SK-N-SH treated with all-trans-retinoic acid at 6 μM for 48 hours (cell line): ENCODE measurements at regions not wholly inside any gene's neighbourhood (a gene's known extent, or its start where the extent isn't known, plus 50 kb on each side); places are given as distances from the start of the nearest gene placed in this dataset.

Experiments used
- ATAC-seq: fragments of 200-7000 bp; cut with Tn5 transposase; 3 replicates; pipeline ENCODE4 v1.9.1; 2020; ENCODE audit warnings: mild to moderate bottlenecking, moderate library complexity
- ARNTL ChIP-seq: fragments of 450-650 bp; formaldehyde crosslinking; IDR thresholded peaks from 2 replicates; pipeline ENCODE4 v1.5.0; 2020; ENCODE audit warnings: low read depth, mild to moderate bottlenecking, moderate library complexity, borderline replicate concordance
- BACH2 ChIP-seq: fragments of 250-450 bp; sonication (Bioruptor Pico); IDR thresholded peaks from 2 replicates; pipeline ENCODE4 v1.9.0; 2021; ENCODE audit warnings: mild to moderate bottlenecking, borderline replicate concordance
- ESRRG ChIP-seq: fragments of 250-450 bp; sonication (Bioruptor Pico); IDR thresholded peaks from 2 replicates; pipeline ENCODE4 v1.6.1; 2021; ENCODE audit warnings: mild to moderate bottlenecking
- GLIS3 ChIP-seq: fragments of 250-450 bp; sonication (Bioruptor Pico); IDR thresholded peaks from 2 replicates; pipeline ENCODE4 v1.5.0; 2020; ENCODE audit warnings: mild to moderate bottlenecking, moderate library complexity
- ISL1 ChIP-seq: fragments of 250-450 bp; sonication (Bioruptor Pico); IDR thresholded peaks from 2 replicates; pipeline ENCODE4 v2.1.2; 2022; ENCODE audit warnings: mild to moderate bottlenecking, moderate library complexity
- OSR1 ChIP-seq: fragments of 250-450 bp; sonication (Bioruptor Pico); IDR thresholded peaks from 2 replicates; pipeline ENCODE4 v1.8.0; 2022; ENCODE audit warnings: moderate library complexity, mild to moderate bottlenecking, inconsistent platforms
- PPARA ChIP-seq: fragments of 250-450 bp; sonication (Bioruptor Pico); IDR thresholded peaks from 2 replicates; pipeline ENCODE4 v1.5.0; 2020; ENCODE audit warnings: mild to moderate bottlenecking, borderline replicate concordance
- SNAI2 ChIP-seq: fragments of 250-450 bp; sonication (Bioruptor Pico); IDR thresholded peaks from 2 replicates; pipeline ENCODE4 v1.5.0; 2020; ENCODE audit warnings: mild to moderate bottlenecking, moderate library complexity
- TOX ChIP-seq: fragments of 250-450 bp; sonication (Bioruptor Pico); IDR thresholded peaks from 2 replicates; pipeline ENCODE4 v1.8.0; 2021; ENCODE audit warnings: mild to moderate bottlenecking, moderate library complexity, borderline replicate concordance
- ZFP3 ChIP-seq: fragments of 250-450 bp; sonication (Bioruptor Pico); IDR thresholded peaks from 2 replicates; pipeline ENCODE4 v1.5.0; 2020; ENCODE audit warnings: mild to moderate bottlenecking, moderate library complexity
- ZFP30 ChIP-seq: fragments of 450-650 bp; formaldehyde crosslinking; IDR thresholded peaks from 2 replicates; pipeline ENCODE4 v1.5.0; 2022; ENCODE audit warnings: mild to moderate bottlenecking, moderate library complexity
- ZNF565 ChIP-seq: fragments of 450-650 bp; formaldehyde crosslinking; conservative IDR thresholded peaks from 2 replicates; pipeline ENCODE4 v1.5.0; 2020; ENCODE audit warnings: low read depth, mild to moderate bottlenecking, moderate library complexity
- ZNF70 ChIP-seq: fragments of 450-650 bp; formaldehyde crosslinking; IDR thresholded peaks from 2 replicates; pipeline ENCODE4 v1.5.0; 2020; ENCODE audit warnings: mild to moderate bottlenecking, moderate library complexity
- ZNF8 ChIP-seq: fragments of 450-650 bp; formaldehyde crosslinking; IDR thresholded peaks from 2 replicates; pipeline ENCODE4 v1.5.0; 2020; ENCODE audit warnings: mild to moderate bottlenecking, moderate library complexity
- TF ChIP-seq, protein P1 (sequence below): fragments of 250-450 bp; sonication (Bioruptor Pico); IDR thresholded peaks from 2 replicates; pipeline ENCODE4 v1.5.1; 2020; ENCODE audit warnings: low read depth, mild to moderate bottlenecking, moderate library complexity
- TF ChIP-seq, protein P2 (sequence below): fragments of 250-450 bp; sonication (Bioruptor Pico); IDR thresholded peaks from 2 replicates; pipeline ENCODE4 v1.5.1; 2021; ENCODE audit warnings: mild to moderate bottlenecking, moderate library complexity
- TF ChIP-seq, protein P3 (sequence below): fragments of 250-450 bp; sonication (Bioruptor Pico); IDR thresholded peaks from 2 replicates; pipeline ENCODE4 v1.5.0; 2020; ENCODE audit warnings: mild to moderate bottlenecking, moderate library complexity
- TF ChIP-seq, protein P4 (sequence below): fragments of 250-450 bp; sonication (Bioruptor Pico); IDR thresholded peaks from 2 replicates; pipeline ENCODE4 v1.8.0; 2021; ENCODE audit warnings: low read depth, mild to moderate bottlenecking, moderate library complexity, borderline replicate concordance
- TF ChIP-seq, protein P5 (sequence below): fragments of 250-450 bp; sonication (Bioruptor Pico); IDR thresholded peaks from 2 replicates; pipeline ENCODE4 v1.8.0; 2020; ENCODE audit warnings: mild to moderate bottlenecking, moderate library complexity, borderline replicate concordance

DNA sequence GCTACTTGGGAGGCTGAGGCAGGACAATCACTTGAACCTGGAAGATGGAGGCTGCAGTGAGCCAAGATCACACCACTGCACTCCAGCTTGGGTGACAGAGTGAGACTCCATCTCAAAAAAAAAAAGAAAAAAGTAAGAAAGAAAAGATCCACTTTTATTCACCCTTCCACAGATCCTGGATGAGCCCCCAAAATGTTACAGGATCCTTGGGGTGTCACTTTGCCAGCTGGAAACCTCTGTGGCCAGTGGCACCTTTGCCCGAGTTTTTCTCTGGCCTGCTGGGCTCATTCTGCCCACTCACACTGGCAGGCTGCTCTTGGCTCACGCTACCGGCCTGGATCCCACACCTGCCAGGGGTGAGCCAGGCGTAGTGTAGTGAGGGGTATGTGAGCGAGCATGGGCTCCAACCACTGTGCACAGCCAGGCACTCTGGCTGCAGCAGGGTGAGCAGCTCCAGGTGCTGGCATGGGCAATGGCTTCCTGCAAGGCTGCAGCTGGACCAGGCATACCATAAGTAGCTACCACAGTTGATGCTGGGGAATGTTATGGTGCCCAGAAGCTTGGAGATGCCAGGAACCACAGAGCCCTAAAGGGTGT lies 57.8 kb upstream of the C15orf39 start:
- no peak for ATAC-seq
- TF ChIP-seq ARNTL (CRISPR knock-in tag) (no peak), OSR1 (CRISPR knock-in tag) (no peak), ZNF70 (CRISPR knock-in tag) (no peak), ZFP3 (CRISPR knock-in tag) (no peak), ZNF8 (CRISPR knock-in tag) (no peak), ZNF565 (CRISPR knock-in tag) (no peak), SNAI2 (CRISPR knock-in tag) (no peak), GLIS3 (CRISPR knock-in tag) (no peak), BACH2 (CRISPR knock-in tag) (no peak), TOX (CRISPR knock-in tag) (no peak)
- TF ChIP-seq, protein P1, sequence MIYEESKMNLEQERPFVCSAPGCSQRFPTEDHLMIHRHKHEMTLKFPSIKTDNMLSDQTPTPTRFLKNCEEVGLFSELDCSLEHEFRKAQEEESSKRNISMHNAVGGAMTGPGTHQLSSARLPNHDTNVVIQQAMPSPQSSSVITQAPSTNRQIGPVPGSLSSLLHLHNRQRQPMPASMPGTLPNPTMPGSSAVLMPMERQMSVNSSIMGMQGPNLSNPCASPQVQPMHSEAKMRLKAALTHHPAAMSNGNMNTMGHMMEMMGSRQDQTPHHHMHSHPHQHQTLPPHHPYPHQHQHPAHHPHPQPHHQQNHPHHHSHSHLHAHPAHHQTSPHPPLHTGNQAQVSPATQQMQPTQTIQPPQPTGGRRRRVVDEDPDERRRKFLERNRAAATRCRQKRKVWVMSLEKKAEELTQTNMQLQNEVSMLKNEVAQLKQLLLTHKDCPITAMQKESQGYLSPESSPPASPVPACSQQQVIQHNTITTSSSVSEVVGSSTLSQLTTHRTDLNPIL (CRISPR knock-in tag), result no peak
- TF ChIP-seq, protein P2, sequence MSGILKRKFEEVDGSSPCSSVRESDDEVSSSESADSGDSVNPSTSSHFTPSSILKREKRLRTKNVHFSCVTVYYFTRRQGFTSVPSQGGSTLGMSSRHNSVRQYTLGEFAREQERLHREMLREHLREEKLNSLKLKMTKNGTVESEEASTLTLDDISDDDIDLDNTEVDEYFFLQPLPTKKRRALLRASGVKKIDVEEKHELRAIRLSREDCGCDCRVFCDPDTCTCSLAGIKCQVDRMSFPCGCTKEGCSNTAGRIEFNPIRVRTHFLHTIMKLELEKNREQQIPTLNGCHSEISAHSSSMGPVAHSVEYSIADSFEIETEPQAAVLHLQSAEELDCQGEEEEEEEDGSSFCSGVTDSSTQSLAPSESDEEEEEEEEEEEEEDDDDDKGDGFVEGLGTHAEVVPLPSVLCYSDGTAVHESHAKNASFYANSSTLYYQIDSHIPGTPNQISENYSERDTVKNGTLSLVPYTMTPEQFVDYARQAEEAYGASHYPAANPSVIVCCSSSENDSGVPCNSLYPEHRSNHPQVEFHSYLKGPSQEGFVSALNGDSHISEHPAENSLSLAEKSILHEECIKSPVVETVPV (CRISPR knock-in tag), result no peak
- TF ChIP-seq, protein P3, sequence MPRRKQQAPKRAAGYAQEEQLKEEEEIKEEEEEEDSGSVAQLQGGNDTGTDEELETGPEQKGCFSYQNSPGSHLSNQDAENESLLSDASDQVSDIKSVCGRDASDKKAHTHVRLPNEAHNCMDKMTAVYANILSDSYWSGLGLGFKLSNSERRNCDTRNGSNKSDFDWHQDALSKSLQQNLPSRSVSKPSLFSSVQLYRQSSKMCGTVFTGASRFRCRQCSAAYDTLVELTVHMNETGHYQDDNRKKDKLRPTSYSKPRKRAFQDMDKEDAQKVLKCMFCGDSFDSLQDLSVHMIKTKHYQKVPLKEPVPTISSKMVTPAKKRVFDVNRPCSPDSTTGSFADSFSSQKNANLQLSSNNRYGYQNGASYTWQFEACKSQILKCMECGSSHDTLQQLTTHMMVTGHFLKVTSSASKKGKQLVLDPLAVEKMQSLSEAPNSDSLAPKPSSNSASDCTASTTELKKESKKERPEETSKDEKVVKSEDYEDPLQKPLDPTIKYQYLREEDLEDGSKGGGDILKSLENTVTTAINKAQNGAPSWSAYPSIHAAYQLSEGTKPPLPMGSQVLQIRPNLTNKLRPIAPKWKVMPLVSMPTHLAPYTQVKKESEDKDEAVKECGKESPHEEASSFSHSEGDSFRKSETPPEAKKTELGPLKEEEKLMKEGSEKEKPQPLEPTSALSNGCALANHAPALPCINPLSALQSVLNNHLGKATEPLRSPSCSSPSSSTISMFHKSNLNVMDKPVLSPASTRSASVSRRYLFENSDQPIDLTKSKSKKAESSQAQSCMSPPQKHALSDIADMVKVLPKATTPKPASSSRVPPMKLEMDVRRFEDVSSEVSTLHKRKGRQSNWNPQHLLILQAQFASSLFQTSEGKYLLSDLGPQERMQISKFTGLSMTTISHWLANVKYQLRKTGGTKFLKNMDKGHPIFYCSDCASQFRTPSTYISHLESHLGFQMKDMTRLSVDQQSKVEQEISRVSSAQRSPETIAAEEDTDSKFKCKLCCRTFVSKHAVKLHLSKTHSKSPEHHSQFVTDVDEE (CRISPR knock-in tag), result no peak
- TF ChIP-seq, all 23 proteins: peak for 0

DNA sequence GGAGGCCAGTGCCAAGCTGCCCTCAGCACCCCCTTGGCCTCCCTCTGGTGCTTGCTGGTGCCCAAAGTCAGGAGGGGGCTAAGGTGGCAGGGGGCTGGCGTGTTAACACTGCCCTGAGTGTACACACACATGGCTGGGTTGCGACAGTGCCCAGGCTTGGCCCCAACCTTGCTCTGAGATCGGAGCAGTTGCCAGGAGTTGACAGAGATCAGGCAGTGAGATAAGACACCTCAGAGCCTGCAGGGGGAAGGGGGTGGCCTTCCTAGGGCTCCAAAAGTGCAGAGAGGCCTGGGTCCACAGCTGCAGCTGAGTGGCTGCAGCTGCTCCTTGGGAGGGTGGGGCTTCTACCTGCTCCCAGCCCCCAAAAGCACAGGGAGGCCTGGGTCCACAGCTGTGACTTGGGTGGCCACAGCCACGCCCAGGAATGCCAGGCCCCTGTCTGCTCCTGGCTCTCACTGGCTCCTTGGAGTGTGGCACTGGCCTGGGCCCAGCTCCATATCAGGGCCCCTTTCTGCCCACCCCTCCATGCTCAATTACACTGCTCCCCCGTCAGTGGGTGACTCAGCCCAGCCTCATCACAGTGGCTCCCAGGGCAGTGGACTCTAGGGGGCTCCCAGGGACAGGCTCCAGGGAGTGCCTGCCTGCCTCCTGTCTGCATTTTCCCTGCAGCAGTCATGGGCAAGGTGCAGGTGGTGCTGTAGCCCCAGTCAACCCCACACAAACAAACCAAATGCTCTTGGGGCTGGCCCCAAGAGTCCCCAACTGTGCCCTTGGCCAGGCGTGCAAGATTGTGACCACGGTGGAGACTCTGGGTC lies 56.4 kb upstream of the C15orf39 start:
- ATAC-seq, result no peak
- no peak for TF ChIP-seq ZFP30 (CRISPR knock-in tag)
- TF ChIP-seq TOX (CRISPR knock-in tag), result no peak
- TF ChIP-seq, protein P2 (CRISPR knock-in tag), result no peak
- TF ChIP-seq ISL1 (CRISPR knock-in tag), result no peak
- TF ChIP-seq ARNTL (CRISPR knock-in tag), result no peak
- no peak for TF ChIP-seq SNAI2 (CRISPR knock-in tag)
- no peak for TF ChIP-seq PPARA (CRISPR knock-in tag)
- no peak for TF ChIP-seq ZFP3 (CRISPR knock-in tag)
- TF ChIP-seq GLIS3 (CRISPR knock-in tag), result no peak
- no peak for TF ChIP-seq ZNF70 (CRISPR knock-in tag)
- TF ChIP-seq, protein P4, sequence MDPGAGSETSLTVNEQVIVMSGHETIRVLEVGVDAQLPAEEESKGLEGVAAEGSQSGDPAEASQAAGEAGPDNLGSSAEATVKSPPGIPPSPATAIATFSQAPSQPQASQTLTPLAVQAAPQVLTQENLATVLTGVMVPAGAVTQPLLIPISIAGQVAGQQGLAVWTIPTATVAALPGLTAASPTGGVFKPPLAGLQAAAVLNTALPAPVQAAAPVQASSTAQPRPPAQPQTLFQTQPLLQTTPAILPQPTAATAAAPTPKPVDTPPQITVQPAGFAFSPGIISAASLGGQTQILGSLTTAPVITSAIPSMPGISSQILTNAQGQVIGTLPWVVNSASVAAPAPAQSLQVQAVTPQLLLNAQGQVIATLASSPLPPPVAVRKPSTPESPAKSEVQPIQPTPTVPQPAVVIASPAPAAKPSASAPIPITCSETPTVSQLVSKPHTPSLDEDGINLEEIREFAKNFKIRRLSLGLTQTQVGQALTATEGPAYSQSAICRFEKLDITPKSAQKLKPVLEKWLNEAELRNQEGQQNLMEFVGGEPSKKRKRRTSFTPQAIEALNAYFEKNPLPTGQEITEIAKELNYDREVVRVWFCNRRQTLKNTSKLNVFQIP, result no peak
- TF ChIP-seq ZNF8 (CRISPR knock-in tag), result no peak
- TF ChIP-seq, protein P5, sequence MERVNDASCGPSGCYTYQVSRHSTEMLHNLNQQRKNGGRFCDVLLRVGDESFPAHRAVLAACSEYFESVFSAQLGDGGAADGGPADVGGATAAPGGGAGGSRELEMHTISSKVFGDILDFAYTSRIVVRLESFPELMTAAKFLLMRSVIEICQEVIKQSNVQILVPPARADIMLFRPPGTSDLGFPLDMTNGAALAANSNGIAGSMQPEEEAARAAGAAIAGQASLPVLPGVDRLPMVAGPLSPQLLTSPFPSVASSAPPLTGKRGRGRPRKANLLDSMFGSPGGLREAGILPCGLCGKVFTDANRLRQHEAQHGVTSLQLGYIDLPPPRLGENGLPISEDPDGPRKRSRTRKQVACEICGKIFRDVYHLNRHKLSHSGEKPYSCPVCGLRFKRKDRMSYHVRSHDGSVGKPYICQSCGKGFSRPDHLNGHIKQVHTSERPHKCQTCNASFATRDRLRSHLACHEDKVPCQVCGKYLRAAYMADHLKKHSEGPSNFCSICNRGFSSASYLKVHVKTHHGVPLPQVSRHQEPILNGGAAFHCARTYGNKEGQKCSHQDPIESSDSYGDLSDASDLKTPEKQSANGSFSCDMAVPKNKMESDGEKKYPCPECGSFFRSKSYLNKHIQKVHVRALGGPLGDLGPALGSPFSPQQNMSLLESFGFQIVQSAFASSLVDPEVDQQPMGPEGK (CRISPR knock-in tag), result no peak
- no peak for TF ChIP-seq ESRRG
- TF ChIP-seq, protein P1 (CRISPR knock-in tag), result no peak
- TF ChIP-seq, all 23 proteins: peak for 0
